IMR-90 (cell line): ENCODE measurements at regions not wholly inside any gene's neighbourhood (a gene's known extent, or its start where the extent isn't known, plus 50 kb on each side); places are given as distances from the start of the nearest gene placed in this dataset.

ENCODE experiments used
- ATAC-seq: fragments of 200-7000 bp; cut with Tn5 transposase; 2 replicates; pipeline ENCODE4 v1.9.1; 2020; ENCODE audit warnings: low read depth, mild to moderate bottlenecking, moderate library complexity
- BruUV-seq: library from RNA; stranded (reverse); fragments of 400-500 nt; replicated peaks from 2 replicates; lab custom pipeline; 2021; lab: Mats Ljungman, UMichigan
- CTCF ChIA-PET: fragments of 300-600 bp; formaldehyde crosslinking; extraction: SDS; loops from one replicate; lab custom pipeline; 2021; ENCODE audit warnings: antibody characterized with exemption; lab: Yijun Ruan, JAX
- POLR2A ChIA-PET: fragments of 300-600 bp; sonication (Branson Sonifier 250); formaldehyde crosslinking; loops from one replicate; lab custom pipeline; 2022; ENCODE audit warnings: antibody characterized with exemption; ENCODE audit not compliant: unreplicated experiment; lab: Charles Lee
- DNase-seq: peaks from one replicate; pipeline ENCODE4 v3.0.0; 2013
- H2AFZ ChIP-seq: replicated peaks from 2 replicates; pipeline ENCODE3; 2013; ENCODE audit warnings: low read length, mild to moderate bottlenecking; ENCODE audit not compliant: poor library complexity
- H2AK5ac ChIP-seq: 2 replicates; pipeline ENCODE4 v1.6.1; 2013; ENCODE audit warnings: low read depth, low read length, inconsistent platforms
- H2AK9ac ChIP-seq: replicated peaks from 2 replicates; pipeline ENCODE3; 2013; ENCODE audit warnings: mild to moderate bottlenecking, low read depth, low read length, moderate library complexity; ENCODE audit not compliant: poor library complexity
- H2BK120ac ChIP-seq: 2 replicates; pipeline ENCODE4 v1.6.1; 2013; ENCODE audit warnings: low read depth, low read length, inconsistent platforms
- H2BK15ac ChIP-seq: 3 replicates; pipeline ENCODE4 v1.6.1; 2013; ENCODE audit warnings: low read depth, low read length, inconsistent platforms
- H2BK20ac ChIP-seq: 2 replicates; pipeline ENCODE4 v1.6.1; 2013; ENCODE audit warnings: low read depth, mild to moderate bottlenecking, inconsistent platforms, low read length, moderate library complexity
- H2BK5ac ChIP-seq: 2 replicates; pipeline ENCODE4 v1.6.1; 2013; ENCODE audit warnings: mild to moderate bottlenecking, low read depth, low read length, inconsistent platforms; ENCODE audit not compliant: poor library complexity, severe bottlenecking
- H3K14ac ChIP-seq: replicated peaks from 2 replicates; pipeline ENCODE4 v1.6.1; 2013; ENCODE audit warnings: low read depth, low read length, inconsistent platforms
- H3K18ac ChIP-seq: 2 replicates; pipeline ENCODE4 v1.6.1; 2013; ENCODE audit warnings: low read depth, low read length, control low read depth
- H3K23ac ChIP-seq: 2 replicates; pipeline ENCODE4 v1.6.1; 2013; ENCODE audit warnings: low read depth, low read length, inconsistent platforms
- H3K27ac ChIP-seq: 2 replicates; pipeline ENCODE4 v1.5.1; 2013; ENCODE audit warnings: mild to moderate bottlenecking, control low read depth, low read length; ENCODE audit not compliant: insufficient read depth
- H3K27me3 ChIP-seq: 2 replicates; pipeline ENCODE4 v1.6.1; 2013; ENCODE audit warnings: low read length; ENCODE audit not compliant: control insufficient read depth, insufficient read depth
- H3K36me3 ChIP-seq: 2 replicates; pipeline ENCODE4 v1.6.1; 2013; ENCODE audit warnings: low read length, mixed read lengths; ENCODE audit not compliant: control insufficient read depth, insufficient read depth
- H3K4ac ChIP-seq: 2 replicates; pipeline ENCODE4 v1.6.1; 2013; ENCODE audit warnings: low read depth, low read length, inconsistent platforms
- H3K4me1 ChIP-seq: 2 replicates; pipeline ENCODE4 v1.6.1; 2013; ENCODE audit warnings: low read length, mixed read lengths; ENCODE audit not compliant: control insufficient read depth, insufficient read depth
- H3K4me2 ChIP-seq: 2 replicates; pipeline ENCODE4 v1.6.1; 2013; ENCODE audit warnings: low read depth, mild to moderate bottlenecking, control low read depth, low read length, moderate library complexity
- H3K4me3 ChIP-seq: 2 replicates; pipeline ENCODE4 v1.5.1; 2013; ENCODE audit warnings: low read depth, mild to moderate bottlenecking, control low read depth, low read length, moderate library complexity; ENCODE audit not compliant: insufficient read depth
- H3K56ac ChIP-seq: 2 replicates; pipeline ENCODE4 v1.6.1; 2013; ENCODE audit warnings: low read length, inconsistent platforms; ENCODE audit not compliant: insufficient read depth; ENCODE audit errors: extremely low read depth
- H3K79me1 ChIP-seq, 2 experiments: 2 replicates each; pipeline ENCODE4 v1.6.1; 2013; ENCODE audit warnings: low read length in 2 of 2, inconsistent platforms in 1 of 2, low read depth in 1 of 2
- H3K9ac ChIP-seq: 2 replicates; pipeline ENCODE4 v1.6.1; 2013; ENCODE audit warnings: low read depth, low read length, control low read depth
- H3K9me1 ChIP-seq: 2 replicates; pipeline ENCODE4 v1.6.1; 2013; ENCODE audit warnings: low read length, inconsistent platforms; ENCODE audit not compliant: insufficient read depth
- H3K9me3 ChIP-seq: 2 replicates; pipeline ENCODE4 v1.6.1; 2013; ENCODE audit warnings: low read length; ENCODE audit not compliant: control insufficient read depth, insufficient read depth
- H4K20me1 ChIP-seq: 2 replicates; pipeline ENCODE4 v1.6.1; 2013; ENCODE audit warnings: low read length, inconsistent platforms; ENCODE audit not compliant: insufficient read depth
- H4K5ac ChIP-seq: 2 replicates; pipeline ENCODE4 v1.6.1; 2013; ENCODE audit warnings: mild to moderate bottlenecking, low read depth, low read length, control low read depth
- H4K8ac ChIP-seq, 2 experiments: 2 replicates each; pipeline ENCODE4 v1.6.1; 2013; ENCODE audit warnings: low read depth in 2 of 2, low read length in 2 of 2, control low read depth in 1 of 2, inconsistent platforms in 1 of 2
- H4K91ac ChIP-seq: 2 replicates; pipeline ENCODE4 v1.6.1; 2013; ENCODE audit warnings: low read depth, low read length, inconsistent platforms; ENCODE audit not compliant: insufficient read depth
- CEBPB ChIP-seq: IDR thresholded peaks from 2 replicates; pipeline ENCODE4 v1.6.1; 2012; ENCODE audit warnings: low read depth, low read length, improper control_type of control experiment
- CTCF ChIP-seq: conservative IDR thresholded peaks from 2 replicates; pipeline ENCODE4 v1.5.1; 2012; ENCODE audit warnings: mild to moderate bottlenecking, low read depth, low read length, improper control_type of control experiment
- ELK1 ChIP-seq: fragments of 150-350 bp; IDR thresholded peaks from 2 replicates; pipeline ENCODE4 v1.6.1; 2016; ENCODE audit warnings: low read depth, mild to moderate bottlenecking, low read length, moderate library complexity, borderline replicate concordance
- MAFK ChIP-seq: IDR thresholded peaks from 2 replicates; pipeline ENCODE4 v1.6.1; 2012; ENCODE audit warnings: low read depth, low read length, improper control_type of control experiment
- MAZ ChIP-seq: IDR thresholded peaks from 2 replicates; pipeline ENCODE4 v1.6.1; 2012; ENCODE audit warnings: low read depth, mild to moderate bottlenecking, low read length, improper control_type of control experiment, moderate library complexity, borderline replicate concordance
- MXI1 ChIP-seq: IDR thresholded peaks from 2 replicates; pipeline ENCODE4 v1.6.1; 2012; ENCODE audit warnings: low read depth, mild to moderate bottlenecking, low read length, moderate library complexity, borderline replicate concordance
- NFE2L2 ChIP-seq: fragments of 150-350 bp; IDR thresholded peaks from 2 replicates; pipeline ENCODE4 v1.6.1; 2016; ENCODE audit warnings: low read depth, mild to moderate bottlenecking, low read length
- POLR2A ChIP-seq: IDR thresholded peaks from 2 replicates; pipeline ENCODE4 v1.6.1; 2012; ENCODE audit warnings: mild to moderate bottlenecking, low read depth, low read length
- RAD21 ChIP-seq: IDR thresholded peaks from 2 replicates; pipeline ENCODE4 v1.6.1; 2012; ENCODE audit warnings: low read length, improper control_type of control experiment
- RCOR1 ChIP-seq: IDR thresholded peaks from 2 replicates; pipeline ENCODE4 v1.6.1; 2012; ENCODE audit warnings: mild to moderate bottlenecking, low read length, improper control_type of control experiment; ENCODE audit not compliant: insufficient replicate concordance
- SMC3 ChIP-seq: fragments of 150-350 bp; IDR thresholded peaks from 2 replicates; pipeline ENCODE4 v1.6.1; 2016; ENCODE audit warnings: low read depth, mild to moderate bottlenecking, antibody characterized with exemption, low read length, moderate library complexity
- USF2 ChIP-seq: fragments of 150-350 bp; IDR thresholded peaks from 2 replicates; pipeline ENCODE4 v1.6.1; 2017; ENCODE audit warnings: mild to moderate bottlenecking, antibody characterized with exemption, low read length, low read depth
- WGBS, 2 experiments: methylation state at CpG; one replicate each; pipeline versions ENCODE4 v1.1.5 to v1.1.7; 2013; ENCODE audit warnings: missing lambda C conversion rate in 2 of 2; ENCODE audit not compliant: insufficient read length in 1 of 2; ENCODE audit errors: extremely low coverage in 2 of 2; 5-methylcytosine and 5-hydroxymethylcytosine counted together
- dilution Hi-C: fragments of 300-500 bp; cut with HindIII; formaldehyde crosslinking; loops from one replicate; pipeline ENCODE4 v1.14.3; 2018; ENCODE audit warnings: low sequenced_read_pairs; ENCODE audit not compliant: unreplicated experiment
- in situ Hi-C: fragments of 300-500 bp; cut with MboI; formaldehyde crosslinking; loops from 3 replicates; pipeline ENCODE4 v1.14.3; 2019; ENCODE audit warnings: low sequenced_read_pairs, inconsistent platforms, mixed read lengths
- intact Hi-C: fragments of 100-400 bp; cut with micrococcal nuclease; formaldehyde crosslinking; loops from 2 replicates; pipeline ENCODE4 v1.10.0; 2022

GRCh38 chr13:43953370-43953769, 73.7 kb downstream of the LACC1 start:
- Histone ChIP-seq H2BK120ac (no peak overlapping the region), H3K56ac (no peak overlapping the region), H3K9ac (no peak overlapping the region), H3K14ac (no peak overlapping the region), H3K23ac (no peak overlapping the region), H3K36me3 (no peaks in the 10 kb centered on the region), H3K27ac (no peak overlapping the region), H3K4me3 (no peak overlapping the region), H3K4me1 (no peaks in the 10 kb centered on the region), H3K18ac (no peak overlapping the region), H3K9me3 (no peaks in the 10 kb centered on the region), H4K5ac (no peak overlapping the region), H4K20me1 (no peaks in the 10 kb centered on the region), H3K4me2 (no peak overlapping the region), H3K79me1 (no peaks in the 10 kb centered on the region), H2BK5ac (no peak overlapping the region), H4K91ac (no peak overlapping the region), H2BK20ac (no peak overlapping the region), H2AK9ac (no peak overlapping the region), H2AK5ac (no peak overlapping the region), H4K8ac (no peak overlapping the region), H3K27me3 (peaks cover 14% of the 10 kb centered on the region), H2BK15ac (no peak overlapping the region), H2AFZ (no peak overlapping the region), H3K9me1 (no peaks in the 10 kb centered on the region), H3K4ac (no peak overlapping the region)
- no CpG with 5 or more reads among the region's 2 CpGs for WGBS, 2 experiments
- TF ChIP-seq MAZ (no peak), MXI1 (no peak), MAFK (no peak), RCOR1 (no peak), USF2 (no peak), SMC3 (no peak), CTCF (no peak), RAD21 (no peak), POLR2A (no peak), NFE2L2 (no peak), ELK1 (no peak), CEBPB (no peak)
- ATAC-seq (no peak), DNase-seq (no peak)
- CTCF ChIA-PET, result no interaction called here
- intact Hi-C loops, result no loop called here
- no TSS peak for BruUV-seq
- POLR2A ChIA-PET, result no interaction called here
- in situ Hi-C loops, result no loop called here
- dilution Hi-C loops, result no loop called here
